GM21723 (cell line): ENCODE measurements at regions not wholly inside any gene's neighbourhood (a gene's known extent, or its start where the extent isn't known, plus 50 kb on each side); places are given as distances from the start of the nearest gene placed in this dataset.

ENCODE experiments used
- ATAC-seq: cut with Tn5 transposase; IDR thresholded peaks from one replicate; pipeline ENCODE4 v1.9.1; 2021; ENCODE audit warnings: mild to moderate bottlenecking, moderate library complexity; ENCODE audit not compliant: unreplicated experiment

DNA sequence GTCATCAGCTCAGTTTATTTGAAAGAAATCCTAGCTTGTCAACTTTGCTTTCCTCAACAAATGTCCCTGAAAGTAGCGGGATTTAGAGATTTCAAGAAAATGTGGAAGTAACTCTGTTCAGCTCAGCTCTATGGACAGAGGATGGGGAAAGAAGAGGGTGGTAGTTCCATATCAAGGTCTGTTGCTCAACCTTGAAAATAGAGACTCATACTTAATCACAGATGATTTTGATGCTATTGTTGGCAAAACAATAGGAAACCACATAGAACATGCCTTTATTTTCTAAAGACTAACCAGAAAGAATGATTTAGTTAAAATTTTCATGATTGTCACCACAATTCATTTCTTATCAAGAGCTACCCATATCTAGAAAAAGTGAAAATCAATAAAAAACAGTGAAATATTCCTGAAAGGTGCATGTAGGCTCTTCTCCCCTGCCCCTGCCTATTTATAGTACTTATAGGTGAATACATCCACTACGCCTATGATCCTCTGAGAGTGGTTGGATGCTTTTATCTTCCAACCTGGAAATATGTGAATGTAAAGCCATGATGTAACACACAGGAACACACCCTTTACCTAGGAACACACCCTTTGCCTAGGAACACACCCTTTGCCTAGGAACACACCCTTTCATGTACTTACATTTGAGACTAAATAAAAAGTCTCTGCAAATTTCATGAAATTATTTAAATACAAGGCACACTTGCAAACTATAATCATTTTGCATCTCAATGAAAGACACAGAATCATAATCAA lies 65.8 kb downstream of the ETAA1 start:
- ATAC-seq, result no peak

DNA sequence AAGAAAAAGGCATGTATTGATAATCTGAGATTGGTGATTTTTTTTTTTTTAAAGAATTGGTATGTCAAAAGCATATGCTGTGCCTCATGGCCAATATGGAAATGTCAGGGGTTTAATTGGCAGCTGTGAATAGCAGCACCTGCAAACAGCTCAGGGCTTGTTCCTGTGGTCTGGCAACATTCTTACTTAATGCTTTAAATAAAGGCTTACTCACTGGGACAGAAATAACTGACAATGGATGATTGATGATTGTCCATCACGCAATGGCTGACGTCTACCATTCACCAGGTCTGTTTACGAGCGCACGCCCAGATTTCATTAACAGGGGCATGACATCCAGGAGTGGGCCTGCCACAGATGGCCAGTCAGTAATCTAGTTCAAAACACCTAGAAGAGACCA lies 66.7 kb downstream of the ETAA1 start:
- no peak for ATAC-seq

GRCh38 chr2:67465623-67466022 lies 68.5 kb downstream of the ETAA1 start:
- ATAC-seq, result no peak

GRCh38 chr2:67466734-67467133 lies 69.6 kb downstream of the ETAA1 start:
- ATAC-seq, result no peak

- ATAC-seq, result no peak
Observed at GRCh38 chr2:67471681-67472080, 74.5 kb downstream of the ETAA1 start.

GRCh38 chr2:67476809-67477790 lies 80.0 kb downstream of the ETAA1 start:
- no peak for ATAC-seq

DNA sequence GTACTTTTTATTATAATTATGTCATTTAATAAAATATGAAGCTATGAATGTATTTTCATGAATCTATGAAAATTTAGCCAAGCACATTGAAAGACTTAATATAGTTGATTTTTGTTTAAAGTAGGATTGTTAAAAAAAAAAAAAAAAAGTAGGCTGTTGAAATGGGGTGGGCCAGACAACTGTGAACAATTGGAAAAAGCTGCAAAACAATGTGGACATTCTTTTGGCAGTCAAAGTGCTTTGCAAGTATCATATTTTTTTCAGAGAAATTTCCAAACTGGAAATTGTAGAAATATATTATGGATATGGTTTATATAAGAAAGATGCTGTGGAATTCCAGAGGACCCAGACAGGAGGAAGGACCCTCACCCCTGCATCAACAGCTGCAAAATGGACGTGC lies 82.1 kb downstream of the ETAA1 start:
- no peak for ATAC-seq

GRCh38 chr2:67485431-67485830 lies 88.3 kb downstream of the ETAA1 start:
- no peak for ATAC-seq

DNA sequence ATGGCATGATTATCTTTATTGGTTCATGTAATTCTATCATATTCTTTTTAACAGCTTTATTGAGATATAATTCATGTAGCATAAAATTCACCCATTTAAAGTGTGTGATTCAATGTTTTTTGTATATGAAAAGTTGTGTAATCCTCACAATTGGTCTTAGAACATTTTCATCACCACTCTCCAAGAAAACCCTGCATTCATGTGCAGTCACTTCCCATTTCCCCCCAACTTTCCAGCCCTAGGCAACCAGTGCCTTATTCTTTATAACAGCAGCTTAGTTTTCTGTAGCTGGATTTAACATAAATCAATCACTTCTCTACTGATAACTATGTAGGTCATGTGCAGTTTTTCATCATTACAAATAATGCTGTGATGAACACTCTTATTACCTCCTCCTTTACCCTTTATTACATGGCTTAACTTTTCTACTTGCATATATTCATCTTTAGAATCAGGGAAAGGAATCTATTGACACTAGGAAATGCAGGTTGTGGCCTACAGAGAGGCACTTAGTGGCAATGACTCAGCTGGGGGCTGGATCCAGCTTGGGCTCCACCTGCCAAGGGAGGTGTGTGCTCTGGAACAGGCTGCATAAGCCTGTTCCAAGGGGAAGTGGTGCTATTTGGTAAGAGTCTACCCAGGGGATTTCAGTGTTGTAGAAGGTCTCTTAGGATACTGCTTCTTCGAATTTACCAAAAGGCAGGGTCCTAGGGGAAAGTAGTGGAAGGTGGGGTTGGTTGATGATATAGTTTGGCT lies 89.1 kb downstream of the ETAA1 start:
- ATAC-seq, result no peak

- ATAC-seq, result no peak
Observed at GRCh38 chr2:67487993-67488392, 90.9 kb downstream of the ETAA1 start.

- no peak for ATAC-seq
Observed at GRCh38 chr2:67489396-67489795, 92.3 kb downstream of the ETAA1 start.

DNA sequence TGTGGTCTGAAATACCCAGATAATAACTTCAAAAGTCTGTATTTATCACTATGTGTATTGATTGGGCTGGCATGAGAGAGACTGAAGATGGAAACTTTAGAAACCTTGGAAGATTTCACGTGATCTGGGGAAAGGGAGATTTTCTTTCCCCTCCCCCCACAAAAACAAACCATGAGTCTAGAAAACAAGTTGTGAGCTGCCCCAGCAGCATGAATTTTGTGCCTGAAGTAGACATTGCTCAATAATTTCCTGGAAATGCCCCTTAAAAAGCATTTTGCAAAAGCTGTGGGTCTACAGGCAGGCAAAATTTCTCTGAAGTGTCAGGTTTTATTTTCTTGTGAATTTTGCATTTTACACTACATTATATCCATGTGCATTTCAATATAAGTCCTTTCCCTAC lies 101.8 kb downstream of the ETAA1 start:
- no peak for ATAC-seq

GRCh38 chr2:67499989-67500388 lies 102.9 kb downstream of the ETAA1 start:
- ATAC-seq, result no peak

- no peak for ATAC-seq
Observed at GRCh38 chr2:67500541-67500940, 103.4 kb downstream of the ETAA1 start.

DNA sequence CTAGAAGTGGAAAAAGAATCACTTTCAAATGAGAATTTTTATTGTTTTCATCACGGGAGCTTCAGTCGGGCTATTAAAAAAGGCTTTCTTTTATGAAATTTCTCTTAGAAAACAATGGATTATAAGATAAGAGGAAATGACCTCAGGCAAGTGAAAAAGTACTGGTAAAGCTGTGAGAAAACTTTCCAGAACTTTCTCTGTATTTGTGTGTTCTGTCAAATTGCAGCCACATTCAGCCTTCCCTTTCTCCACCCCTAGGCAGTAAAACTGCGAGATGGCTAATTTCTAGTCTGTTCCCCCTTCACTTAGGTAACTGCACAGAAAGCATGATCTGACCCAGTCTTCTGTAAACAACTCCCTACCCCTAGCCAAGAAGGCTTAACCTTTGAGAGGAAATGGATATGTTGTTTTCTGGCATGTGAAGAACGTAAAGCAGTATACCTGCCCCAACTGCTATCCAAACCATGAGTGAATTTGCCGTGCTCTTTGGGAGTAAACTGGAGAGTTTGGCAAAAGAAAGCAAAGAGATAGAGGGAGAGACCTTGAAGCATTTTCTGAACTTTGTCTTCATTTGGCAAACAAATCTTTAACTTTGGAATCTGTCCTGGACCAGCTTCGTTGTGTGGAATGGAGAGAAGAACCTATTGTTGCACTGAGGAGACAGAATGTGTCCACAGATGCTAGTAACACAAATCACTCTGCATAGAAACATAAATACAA lies 105.4 kb downstream of the ETAA1 start:
- no peak for ATAC-seq

- ATAC-seq, result no peak
Observed at GRCh38 chr2:67503066-67503795, 106.1 kb downstream of the ETAA1 start.

DNA sequence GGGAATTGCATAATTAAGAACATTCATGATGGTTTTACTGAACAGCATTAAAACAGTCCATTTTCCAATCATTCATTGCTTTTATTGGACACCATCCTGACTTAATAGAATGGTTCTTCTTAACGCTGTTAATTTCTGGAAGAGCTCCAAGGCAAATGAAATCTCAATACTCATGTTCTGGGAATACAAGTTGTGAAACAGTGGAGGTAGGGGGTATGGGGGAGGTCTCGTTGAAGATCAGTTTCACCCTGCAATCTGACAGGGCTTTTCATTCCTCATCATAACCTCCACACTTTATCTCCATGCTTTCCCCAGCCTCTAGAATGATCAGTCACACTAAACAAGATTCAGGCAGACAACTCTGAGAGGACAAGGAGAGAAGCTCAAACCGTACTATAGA lies 113.6 kb downstream of the ETAA1 start:
- ATAC-seq, result no peak

- no peak for ATAC-seq
Observed at GRCh38 chr2:67514515-67514914, 117.4 kb downstream of the ETAA1 start.

DNA sequence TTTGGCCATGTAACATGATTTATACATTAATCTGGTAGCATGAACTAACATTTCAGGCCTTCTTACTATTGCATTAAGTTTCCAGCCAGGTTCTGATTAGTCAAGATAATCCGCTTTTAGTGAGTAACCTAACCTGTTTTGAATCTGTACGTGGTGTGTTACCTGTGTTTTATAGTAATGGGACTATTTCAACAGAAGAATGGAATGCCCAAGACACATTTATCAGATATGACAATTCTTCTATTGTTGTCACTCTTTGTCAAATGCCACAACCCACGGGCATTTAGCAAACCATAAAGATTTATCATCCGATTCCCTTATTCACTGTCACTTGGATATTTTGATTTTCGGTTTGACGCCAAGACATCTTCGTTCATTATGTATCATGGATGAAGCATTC lies 117.9 kb downstream of the ETAA1 start:
- no peak for ATAC-seq

GRCh38 chr2:67515538-67515937 lies 118.4 kb downstream of the ETAA1 start:
- ATAC-seq, result no peak
